ENCODE measurements at regions not wholly inside any gene's neighbourhood (a gene's known extent, or its start where the extent isn't known, plus 50 kb on each side); places are given as distances from the start of the nearest gene placed in this dataset.

- TF ChIP-seq POLR2A (IDR thresholded peaks at IDR 0.05) (no peak), CTCF (IDR thresholded peaks at IDR 0.05) (no peak), EP300 (IDR thresholded peaks at IDR 0.05) (no peak)
These were observed 137.5 kb downstream of the FAM76B start for GRCh38 chr11:95652002-95652472.
